ENCODE measurements at regions not wholly inside any gene's neighbourhood (a gene's known extent, or its start where the extent isn't known, plus 50 kb on each side); places are given as distances from the start of the nearest gene placed in this dataset.

DNA sequence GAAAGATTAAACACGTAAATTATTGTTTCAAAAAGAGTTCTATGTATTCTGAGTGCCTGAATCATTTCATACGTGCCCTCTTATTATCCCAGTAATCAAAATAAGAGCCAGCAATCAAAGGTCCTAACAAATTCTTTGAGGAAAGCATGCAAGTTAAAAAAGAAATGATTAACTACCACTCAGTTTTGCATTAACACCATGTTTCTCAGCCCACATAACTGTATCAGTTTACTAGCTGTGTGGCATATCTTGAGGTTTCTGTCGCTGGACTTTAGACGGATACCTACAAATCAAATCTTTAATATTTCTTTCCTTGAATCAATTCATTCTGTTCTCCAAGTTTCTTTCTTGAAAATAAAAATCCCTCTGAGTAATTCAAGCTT, 668.9 kb upstream of the CHAC2 start:
- Mint-ChIP-seq H3K27ac (no peak overlapping the region), H3K9me3 (no peaks in the 10 kb centered on the region), H3K4me1 (no peaks in the 10 kb centered on the region), H3K27me3 (no peaks in the 10 kb centered on the region), H3K4me3 (no peak overlapping the region)
- DNase-seq (no peak), ATAC-seq (no peak)

DNA sequence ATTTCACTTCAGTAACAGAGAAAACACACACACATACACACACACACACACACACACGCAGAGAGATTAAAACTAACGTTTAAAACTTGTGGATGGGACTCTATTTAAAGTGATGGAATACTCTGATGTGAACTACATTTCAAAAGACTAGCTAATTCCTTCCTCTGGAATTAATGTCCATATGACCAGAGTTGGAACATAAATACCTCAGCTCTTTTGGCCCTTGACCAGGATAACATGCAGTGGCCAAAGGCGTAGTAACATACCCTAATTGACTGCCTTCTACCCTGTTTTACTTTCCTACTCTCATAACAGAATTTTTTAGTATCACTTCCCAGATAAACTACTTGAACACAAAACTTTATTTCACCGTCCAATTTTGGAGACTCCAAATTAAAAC, 671.3 kb upstream of the CHAC2 start:
- H3K27me3 Mint-ChIP-seq = no peaks in the 10 kb centered on the region
- H3K27ac Mint-ChIP-seq = no peak overlapping the region
- ATAC-seq = no peak
- DNase-seq = no peak
- H3K4me1 Mint-ChIP-seq = no peaks in the 10 kb centered on the region
- no peaks in the 10 kb centered on the region for H3K9me3 Mint-ChIP-seq
- H3K4me3 Mint-ChIP-seq = no peak overlapping the region

GRCh38 chr2:53095664-53096063, 671.9 kb upstream of the CHAC2 start:
- Mint-ChIP-seq H3K9me3 (no peaks in the 10 kb centered on the region), H3K4me1 (no peaks in the 10 kb centered on the region)
- ATAC-seq = no peak

DNA sequence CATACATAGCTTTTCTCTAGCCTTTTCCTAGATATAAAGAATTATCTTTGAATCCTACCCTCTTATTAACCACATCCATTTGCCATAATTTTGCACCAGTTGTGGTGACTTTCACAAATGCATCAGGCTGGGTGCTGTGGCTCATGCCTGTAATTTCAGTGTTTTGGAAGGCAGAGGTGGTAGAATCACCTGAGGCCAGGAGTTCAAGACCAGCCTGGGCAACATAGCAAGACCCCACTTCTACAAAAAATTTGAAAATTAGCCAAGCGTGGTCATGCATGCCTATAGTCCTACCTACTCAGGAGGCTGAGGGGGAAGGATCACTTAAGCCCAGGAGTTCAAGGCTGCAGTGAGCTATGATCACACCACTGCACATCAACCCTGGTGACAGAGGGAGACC, 672.4 kb upstream of the CHAC2 start:
- no peak overlapping the region for H3K4me3 Mint-ChIP-seq
- DNase-seq (no peak), ATAC-seq (no peak)
- no peak overlapping the region for H3K27ac Mint-ChIP-seq
- peaks cover 2 to 3% of the 10 kb centered on the region in 2 donors for H3K9me3 Mint-ChIP-seq
- H3K27me3 Mint-ChIP-seq = no peaks in the 10 kb centered on the region
- no peaks in the 10 kb centered on the region for H3K4me1 Mint-ChIP-seq

More at GRCh38 chr2:53095664-53096063, 671.9 kb upstream of the CHAC2 start:
- Mint-ChIP-seq H3K27me3 (no peaks in the 10 kb centered on the region), H3K27ac (no peak overlapping the region), H3K4me3 (no peak overlapping the region)
- no peak for DNase-seq

GRCh38 chr2:53093355-53093754, 674.2 kb upstream of the CHAC2 start:
- ATAC-seq = no peak
- Mint-ChIP-seq H3K27me3 (no peaks in the 10 kb centered on the region), H3K4me3 (no peak overlapping the region), H3K9me3 (peaks cover 5 to 7% of the 10 kb centered on the region in 2 donors), H3K4me1 (no peaks in the 10 kb centered on the region), H3K27ac (no peak overlapping the region)
- DNase-seq = no peak

DNA sequence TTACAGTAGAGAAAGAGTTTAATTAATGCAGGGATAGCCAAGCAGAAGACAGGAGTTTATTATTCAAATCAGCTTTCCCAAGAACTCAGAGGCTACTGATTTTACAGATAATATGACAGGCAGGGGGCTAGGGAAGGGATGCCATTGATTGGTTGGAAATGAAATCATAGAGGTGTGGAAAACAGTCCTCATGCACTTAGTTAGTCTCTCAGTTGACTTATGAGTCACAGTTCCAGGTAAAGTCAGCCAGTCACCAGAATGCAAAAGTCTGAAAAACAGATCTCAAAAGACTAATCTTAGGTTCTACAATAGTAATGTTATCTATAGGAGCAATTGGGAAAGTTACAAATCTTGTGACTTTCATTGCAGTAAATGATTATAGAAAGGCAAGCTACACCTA, 676.4 kb upstream of the CHAC2 start:
- Mint-ChIP-seq H3K4me3 (no peak overlapping the region), H3K27ac (no peak overlapping the region), H3K4me1 (no peaks in the 10 kb centered on the region), H3K27me3 (no peaks in the 10 kb centered on the region), H3K9me3 (peaks cover 5 to 7% of the 10 kb centered on the region in 2 donors)
- ATAC-seq (no peak), DNase-seq (no peak)

- no peaks in the 10 kb centered on the region for H3K4me1 Mint-ChIP-seq
- no peak overlapping the region for H3K4me3 Mint-ChIP-seq
- no peak for DNase-seq
- no peaks in the 10 kb centered on the region for H3K27me3 Mint-ChIP-seq
- ATAC-seq = no peak
- peaks cover 5 to 7% of the 10 kb centered on the region in 2 donors for H3K9me3 Mint-ChIP-seq
- no peak overlapping the region for H3K27ac Mint-ChIP-seq
Observed at GRCh38 chr2:53087874-53088461, 679.6 kb upstream of the CHAC2 start.

DNA sequence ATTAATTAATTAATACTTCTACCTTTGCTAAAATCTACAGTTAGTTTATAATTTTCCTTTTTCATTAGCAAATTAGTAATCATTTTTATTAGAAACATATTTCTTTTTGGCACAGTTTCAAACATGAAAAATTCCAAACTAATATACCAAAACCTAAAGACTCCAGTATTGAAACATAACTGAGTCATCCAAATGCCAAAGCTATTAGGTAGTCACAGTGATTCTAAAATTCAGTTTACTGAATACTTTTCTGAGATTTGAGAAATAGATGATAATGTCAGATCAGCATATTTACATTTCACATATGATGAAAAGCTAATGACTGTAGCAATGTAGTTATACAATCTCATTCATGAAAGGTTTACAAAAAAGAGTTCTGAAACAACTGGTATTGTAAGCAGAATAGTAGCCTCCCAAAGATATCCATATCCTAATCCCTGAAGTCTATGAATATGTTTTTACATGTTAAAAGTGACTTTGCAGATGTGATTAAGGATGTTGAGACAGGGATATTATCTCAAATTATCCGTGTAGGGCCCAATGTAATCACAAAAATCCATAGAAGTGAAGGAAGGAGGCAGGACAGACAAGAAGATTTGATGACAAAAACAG, 680.2 kb upstream of the CHAC2 start:
- Mint-ChIP-seq H3K9me3 (peaks cover 5 to 7% of the 10 kb centered on the region in 2 donors), H3K4me1 (no peaks in the 10 kb centered on the region), H3K4me3 (no peak overlapping the region), H3K27me3 (no peaks in the 10 kb centered on the region), H3K27ac (no peak overlapping the region)
- no peak for ATAC-seq
- no peak for DNase-seq

DNA sequence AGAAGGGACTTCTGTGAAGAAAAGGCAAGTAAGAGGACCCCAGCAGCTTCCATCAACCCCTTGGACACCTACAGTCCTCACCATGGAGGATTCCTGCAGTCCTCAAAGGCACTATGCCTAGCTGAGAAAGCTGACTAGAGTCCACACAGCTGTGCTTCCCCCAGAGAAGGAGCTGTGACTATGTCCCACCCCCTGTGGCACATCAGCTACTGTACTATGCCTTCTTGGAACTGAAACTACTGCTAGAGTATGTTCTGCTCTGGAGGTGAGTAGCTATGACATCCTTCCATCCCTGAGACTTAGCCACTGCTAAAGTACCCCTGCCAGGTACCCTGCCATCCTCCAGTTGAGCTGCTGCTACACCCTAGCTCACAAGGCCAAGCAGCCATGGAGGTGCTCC, 690.2 kb upstream of the CHAC2 start:
- Mint-ChIP-seq H3K27ac (no peak overlapping the region), H3K9me3 (peaks cover 20 to 32% of the 10 kb centered on the region in 2 donors), H3K4me3 (no peak overlapping the region), H3K4me1 (no peaks in the 10 kb centered on the region), H3K27me3 (no peaks in the 10 kb centered on the region)
- no peak for ATAC-seq
- no peak for DNase-seq

GRCh38 chr2:53075760-53076159, 691.8 kb upstream of the CHAC2 start:
- Mint-ChIP-seq H3K27me3 (no peaks in the 10 kb centered on the region), H3K4me3 (no peak overlapping the region), H3K27ac (no peak overlapping the region), H3K9me3 (peaks cover 9 to 18% of the 10 kb centered on the region in 2 donors), H3K4me1 (no peaks in the 10 kb centered on the region)
- ATAC-seq (no peak), DNase-seq (no peak)

DNA sequence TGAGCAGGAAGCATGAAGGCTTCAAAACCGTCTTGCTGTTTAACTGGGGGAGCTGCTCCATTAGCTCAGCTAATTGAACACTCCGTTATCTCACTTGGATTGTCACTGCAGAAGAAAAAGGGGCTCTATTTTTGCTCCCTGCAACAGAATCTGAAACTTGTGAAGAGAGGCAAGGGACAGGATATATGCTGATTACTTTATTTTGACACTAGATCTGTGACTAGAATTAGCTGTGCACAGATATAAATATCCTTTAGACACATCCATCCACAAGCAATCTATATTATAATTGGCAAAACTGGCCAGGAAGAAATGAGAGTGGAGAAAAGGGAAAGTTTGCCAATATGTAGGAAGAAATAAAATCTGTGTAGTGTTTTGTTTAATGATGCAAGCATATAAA, 700.1 kb upstream of the CHAC2 start:
- Mint-ChIP-seq H3K9me3 (peaks cover 2 to 5% of the 10 kb centered on the region in 2 donors), H3K4me3 (no peak overlapping the region), H3K4me1 (no peaks in the 10 kb centered on the region), H3K27ac (no peak overlapping the region), H3K27me3 (no peaks in the 10 kb centered on the region)
- DNase-seq (no peak), ATAC-seq (no peak)

DNA sequence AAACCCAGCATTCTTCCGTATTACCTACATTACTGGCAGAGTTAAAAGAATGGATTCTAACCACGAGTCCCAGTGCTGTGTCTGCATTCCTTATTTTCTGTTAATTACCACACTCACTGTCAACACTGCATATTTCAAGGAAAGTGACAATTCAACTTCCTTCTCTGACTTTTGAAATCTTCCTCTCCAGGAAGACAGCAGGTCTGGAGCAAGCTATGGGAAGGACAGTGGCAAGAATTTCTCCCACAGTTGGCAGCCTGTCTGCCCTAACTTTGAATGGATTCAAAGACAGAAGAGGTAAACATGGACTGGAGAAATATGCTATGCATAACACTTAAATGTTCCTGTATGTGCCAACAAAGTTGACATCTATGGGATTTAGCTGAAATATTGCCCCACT, 700.5 kb upstream of the CHAC2 start:
- H3K4me1 Mint-ChIP-seq = no peaks in the 10 kb centered on the region
- no peak for DNase-seq
- no peaks in the 10 kb centered on the region for H3K27me3 Mint-ChIP-seq
- no peak overlapping the region for H3K4me3 Mint-ChIP-seq
- no peak overlapping the region for H3K27ac Mint-ChIP-seq
- ATAC-seq = no peak
- peaks cover 5 to 7% of the 10 kb centered on the region in 2 donors for H3K9me3 Mint-ChIP-seq

- H3K4me1 Mint-ChIP-seq = no peaks in the 10 kb centered on the region
Observed at GRCh38 chr2:53064154-53064553, 703.5 kb upstream of the CHAC2 start.

GRCh38 chr2:53058526-53058925, 709.1 kb upstream of the CHAC2 start:
- DNase-seq = no peak
- ATAC-seq = no peak
- no peaks in the 10 kb centered on the region for H3K27me3 Mint-ChIP-seq
- H3K4me1 Mint-ChIP-seq = no peaks in the 10 kb centered on the region
- no peak overlapping the region for H3K27ac Mint-ChIP-seq
- H3K9me3 Mint-ChIP-seq = peaks cover 8 to 17% of the 10 kb centered on the region in 2 donors
- H3K4me3 Mint-ChIP-seq = no peak overlapping the region

More at GRCh38 chr2:53064154-53064553, 703.5 kb upstream of the CHAC2 start:
- no peak overlapping the region for H3K27ac Mint-ChIP-seq
- H3K27me3 Mint-ChIP-seq = no peaks in the 10 kb centered on the region
- H3K9me3 Mint-ChIP-seq = peaks cover 3 to 7% of the 10 kb centered on the region in 2 donors
- DNase-seq (no peak), ATAC-seq (no peak)
- no peak overlapping the region for H3K4me3 Mint-ChIP-seq

GRCh38 chr2:53053937-53054336, 713.7 kb upstream of the CHAC2 start:
- Mint-ChIP-seq H3K4me1 (no peaks in the 10 kb centered on the region), H3K27me3 (no peaks in the 10 kb centered on the region), H3K4me3 (no peak overlapping the region), H3K27ac (no peak overlapping the region), H3K9me3 (peaks cover 10 to 11% of the 10 kb centered on the region in 2 donors)
- ATAC-seq (no peak), DNase-seq (no peak)

DNA sequence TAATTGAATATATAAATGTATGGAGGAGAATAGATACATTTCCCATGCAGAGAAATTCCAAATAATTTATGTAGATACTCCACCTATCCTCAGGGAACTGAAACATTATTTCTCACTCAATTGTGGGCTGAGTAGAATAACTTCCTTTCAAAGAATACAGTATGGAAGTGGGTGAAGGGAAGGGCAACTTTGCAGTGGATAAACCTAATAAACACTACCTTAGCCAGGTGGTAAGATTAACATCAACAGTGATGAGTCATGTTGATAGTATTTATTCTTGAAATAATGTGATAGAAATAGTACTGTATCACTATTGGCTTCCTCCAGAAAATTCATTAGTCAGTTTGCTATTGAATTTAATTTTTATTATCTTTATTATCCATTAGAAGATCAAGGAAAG, 716.4 kb upstream of the CHAC2 start:
- DNase-seq (no peak), ATAC-seq (no peak)
- no peaks in the 10 kb centered on the region for H3K4me1 Mint-ChIP-seq
- H3K4me3 Mint-ChIP-seq = no peak overlapping the region
- no peaks in the 10 kb centered on the region for H3K27me3 Mint-ChIP-seq
- H3K9me3 Mint-ChIP-seq = peaks cover 10 to 11% of the 10 kb centered on the region in 2 donors
- no peak overlapping the region for H3K27ac Mint-ChIP-seq

Data from stimulated activated naive CD8-positive, alpha-beta T cell treated with anti-CD3 and anti-CD28 coated beads, Interleukin-15, amount 100 ng/mL, for 72 hours (primary cell).